Occipital lobe (tissue), 1 donor: ENCODE measurements at regions not wholly inside any gene's neighbourhood (a gene's known extent, or its start where the extent isn't known, plus 50 kb on each side); places are given as distances from the start of the nearest gene placed in this dataset.
"Not testable (repeated sequence)": the region's sequence is repeated elsewhere in the genome, so short reads cannot be mapped to it uniquely, and the experiment has no call there.

Experiments
- DNase-seq: peaks from one replicate; lab custom pipeline; 2025; lab: John Stamatoyannopoulos, UW

DNA sequence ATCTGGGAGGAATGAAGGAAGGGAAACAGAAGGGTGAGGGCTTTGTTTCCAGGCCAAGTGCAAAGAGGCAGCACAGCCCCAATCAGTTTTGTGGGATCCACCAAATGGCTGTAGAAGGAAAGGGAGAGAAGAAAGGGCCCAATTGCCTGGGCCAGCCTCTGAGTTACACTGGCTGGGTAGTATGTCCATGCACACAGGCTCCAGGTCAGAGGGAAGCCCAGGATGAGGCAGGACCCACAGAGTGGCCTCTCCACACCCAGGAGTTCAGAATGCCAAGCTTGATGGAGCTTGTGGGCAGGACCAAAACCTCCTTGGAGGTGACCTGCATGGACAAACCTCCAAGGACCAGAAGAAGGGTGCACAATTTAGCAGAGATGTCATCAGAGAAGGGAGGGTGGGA is 178.2 kb upstream of the TSHZ3 start:
- DNase-seq = no peak

DNA sequence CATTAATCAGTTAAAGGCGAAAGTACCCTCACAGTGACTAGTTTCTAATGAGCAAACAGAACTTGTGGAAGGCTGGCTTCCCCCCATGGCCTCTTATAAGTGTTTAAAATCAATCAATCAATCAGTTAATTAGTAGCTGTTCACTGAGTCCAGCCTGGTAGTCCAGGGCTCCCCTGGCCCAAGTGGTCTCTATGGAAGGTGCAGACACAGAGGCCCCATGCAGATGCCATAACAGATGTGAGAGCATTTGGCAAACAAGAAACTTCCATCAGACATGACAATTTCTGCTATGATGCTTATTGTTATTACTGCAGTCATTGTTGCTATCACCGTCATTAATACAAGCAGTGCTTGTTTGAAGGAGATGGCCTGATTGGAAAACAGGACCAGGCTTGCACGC is 179.0 kb upstream of the TSHZ3 start:
- DNase-seq = no peak

DNA sequence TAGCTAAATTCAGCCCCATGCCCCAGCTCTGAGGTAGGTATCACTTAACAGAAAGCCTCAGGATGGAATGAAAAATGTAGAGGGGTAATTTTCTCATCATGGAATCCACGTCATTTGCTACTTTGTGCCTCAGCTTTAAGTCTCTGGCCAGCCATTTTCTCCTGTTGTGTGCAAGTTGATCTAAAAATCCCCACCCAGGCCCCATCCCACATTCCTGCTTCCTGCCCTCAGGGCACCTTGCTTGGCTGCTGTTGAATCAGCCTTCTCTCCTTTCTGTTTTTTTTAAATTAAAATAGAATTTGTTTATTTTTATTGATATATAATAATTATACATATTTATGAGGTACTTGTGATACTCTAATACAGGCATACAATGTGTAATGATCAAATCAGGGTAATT is 179.9 kb upstream of the TSHZ3 start:
- DNase-seq = no peak

DNA sequence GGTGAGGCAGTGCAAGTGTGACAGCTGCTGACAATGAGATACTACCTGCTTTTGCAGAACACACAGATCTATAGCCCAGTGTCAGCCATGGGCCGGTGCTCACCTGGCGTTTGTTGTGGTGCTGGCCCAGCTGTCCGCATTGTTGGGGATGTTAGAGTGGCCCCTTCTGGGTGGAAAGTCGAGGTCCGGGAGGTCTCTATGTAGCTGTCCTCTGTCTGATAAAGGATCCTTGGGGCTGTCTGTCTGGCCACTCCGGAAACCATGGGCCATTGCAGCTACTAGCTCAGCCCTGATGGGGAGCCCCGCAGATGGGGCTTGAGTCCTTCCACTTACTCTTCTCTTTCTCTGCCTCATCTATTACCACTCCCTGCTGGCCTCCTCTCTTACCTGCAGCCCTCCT is 181.5 kb upstream of the TSHZ3 start:
- DNase-seq = no peak

DNA sequence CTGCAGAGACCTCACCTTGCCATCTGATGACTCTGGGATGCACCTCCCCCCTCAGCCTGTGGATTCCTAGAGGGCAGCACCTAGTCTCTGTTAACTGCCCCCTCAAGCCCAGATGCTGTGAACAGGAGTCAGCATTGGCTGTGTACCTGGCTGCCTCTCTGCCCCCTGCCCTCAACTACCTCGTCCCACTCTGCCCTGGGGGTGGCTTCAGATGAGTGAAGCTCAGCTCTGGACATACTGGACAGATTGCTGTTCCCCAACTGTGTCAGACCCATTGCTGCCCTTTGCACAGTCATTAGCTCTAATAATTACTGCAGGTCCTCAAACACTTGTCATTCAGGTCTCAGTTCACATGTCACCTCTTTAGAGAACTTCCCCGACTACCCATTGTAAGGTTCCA is 182.1 kb upstream of the TSHZ3 start:
- DNase-seq = no peak

DNA sequence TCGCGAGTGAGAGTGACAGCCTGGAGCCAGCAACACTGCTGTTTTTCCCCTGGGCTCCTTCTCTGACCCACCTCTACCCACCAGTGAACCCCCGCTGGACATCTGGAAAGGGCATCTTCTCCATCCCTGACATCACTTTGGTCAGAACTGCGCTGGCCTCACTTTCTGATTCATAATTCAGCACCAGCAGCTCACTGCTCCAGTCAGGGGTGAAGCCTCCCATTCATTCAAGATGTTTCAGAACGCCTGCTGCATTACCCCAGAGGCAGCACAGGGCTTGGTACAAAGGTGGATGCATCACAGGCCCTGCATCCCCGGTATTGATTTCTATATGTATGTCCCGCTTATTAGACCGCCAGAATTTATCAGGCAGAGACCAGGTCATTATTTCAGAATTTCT is 182.8 kb upstream of the TSHZ3 start:
- no peak for DNase-seq

DNA sequence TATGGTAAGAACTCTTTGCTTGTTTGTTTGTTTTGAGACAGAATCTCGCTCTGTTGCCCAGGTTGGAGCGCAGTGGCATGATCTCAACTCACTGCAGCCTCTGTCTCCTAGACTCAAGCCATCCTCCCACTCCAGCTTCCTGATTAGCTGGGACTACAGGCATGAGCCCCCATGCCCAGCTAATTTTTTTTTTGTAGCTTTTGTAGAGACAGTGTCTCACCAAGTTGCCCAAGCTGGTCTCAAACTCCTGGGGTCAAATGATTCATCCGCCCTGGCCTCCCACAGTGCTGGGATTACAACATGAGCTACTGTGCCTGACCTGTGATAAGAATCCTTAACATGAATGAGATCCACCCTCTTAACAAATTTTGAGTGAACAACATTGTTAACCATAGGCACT is 183.9 kb upstream of the TSHZ3 start:
- no peak for DNase-seq

DNA sequence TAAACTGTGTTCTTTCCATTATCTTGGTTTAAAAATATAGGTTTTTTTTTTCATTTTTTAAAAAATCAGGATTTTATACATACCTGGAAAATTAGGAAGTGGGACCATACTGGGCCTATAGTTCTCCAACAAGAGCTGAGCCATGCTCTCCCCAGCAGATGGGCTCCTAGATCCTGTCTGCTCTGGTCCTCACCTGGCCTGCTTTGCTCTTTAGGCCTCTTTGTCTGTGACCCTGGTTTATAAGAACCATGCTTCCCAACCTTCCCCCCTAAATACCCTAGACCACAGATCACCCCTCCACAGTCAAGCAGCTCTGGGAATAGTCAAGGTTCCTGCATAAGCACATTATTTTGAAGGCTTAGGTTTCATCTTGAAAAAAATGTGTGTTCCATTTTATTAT is 185.0 kb upstream of the TSHZ3 start:
- no peak for DNase-seq

DNA sequence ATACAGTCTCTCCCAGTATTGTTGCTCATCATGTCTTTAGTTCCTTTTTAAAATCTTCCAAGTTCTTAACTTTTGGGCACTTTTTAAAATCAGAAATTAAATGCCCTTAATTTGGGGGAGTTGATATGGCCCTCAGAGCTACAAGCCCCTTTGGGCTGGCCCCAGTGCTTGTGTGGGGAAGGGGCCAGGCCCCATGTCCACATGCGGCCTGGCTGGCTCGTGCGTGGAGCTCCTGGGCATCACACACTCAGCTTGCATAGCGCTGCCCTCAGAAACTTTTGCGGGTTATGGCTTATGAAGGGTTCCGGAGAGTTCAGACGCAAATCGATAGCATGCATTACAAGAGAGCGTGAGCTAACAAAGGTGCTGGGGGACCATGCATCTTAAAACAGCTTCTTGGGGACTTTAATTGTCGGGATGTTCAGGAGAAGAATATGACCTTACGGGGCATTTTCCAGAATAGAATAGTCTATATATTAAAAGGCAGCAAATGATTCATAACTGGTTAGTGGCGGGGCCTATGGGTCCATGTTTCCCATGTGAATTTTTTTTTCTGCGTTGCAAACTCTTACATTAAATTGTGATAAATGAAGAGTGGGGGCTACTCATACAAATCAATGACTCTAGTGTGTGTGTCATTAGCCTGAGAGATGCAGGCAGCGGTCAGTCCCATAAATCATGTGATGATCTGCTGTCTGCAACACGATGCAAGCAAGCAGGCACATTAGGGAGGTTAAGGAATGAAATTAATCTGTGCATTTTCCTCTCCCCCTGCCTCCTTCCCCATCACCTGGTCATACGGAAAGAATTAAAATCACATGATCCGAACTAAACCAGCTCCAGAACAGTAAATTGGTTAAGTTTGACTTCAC is 185.8 kb upstream of the TSHZ3 start:
- no peak for DNase-seq

DNA sequence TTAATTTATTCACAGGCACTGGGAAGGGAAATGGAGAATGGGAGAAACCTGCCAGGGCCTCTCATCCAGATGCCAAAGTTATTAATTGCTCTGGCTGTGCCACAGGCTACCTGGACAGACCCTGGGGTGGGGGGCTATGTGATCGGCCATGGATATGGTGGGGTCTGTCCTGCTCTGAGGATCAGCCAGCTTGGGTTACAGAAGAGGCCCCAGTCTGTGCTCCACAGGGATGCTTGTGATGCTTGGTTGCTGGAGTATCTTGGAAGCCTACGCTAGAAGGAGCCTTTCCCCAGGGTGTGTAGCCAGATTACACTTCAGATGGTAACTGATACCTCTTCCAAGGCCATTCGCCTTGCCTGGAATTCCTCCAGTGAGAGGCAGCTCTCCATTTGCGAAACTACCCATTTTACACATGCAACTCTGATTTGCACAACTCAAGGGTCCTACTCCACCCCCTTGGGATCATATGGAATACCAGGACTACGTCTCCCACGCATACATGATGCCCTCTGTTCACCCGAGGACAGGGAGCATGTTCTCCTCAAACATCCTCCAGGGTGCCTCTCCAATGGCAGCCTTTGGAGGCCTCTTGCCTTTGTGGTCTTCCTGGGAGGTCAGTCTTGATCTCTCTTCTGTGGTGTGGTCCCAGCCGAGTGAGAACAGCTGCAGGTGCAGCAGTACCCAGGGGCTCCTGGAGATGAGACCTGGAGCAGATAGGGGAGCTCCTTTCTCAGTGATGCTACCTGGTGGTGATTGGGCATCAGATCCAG is 186.6 kb upstream of the TSHZ3 start:
- no peak for DNase-seq

DNA sequence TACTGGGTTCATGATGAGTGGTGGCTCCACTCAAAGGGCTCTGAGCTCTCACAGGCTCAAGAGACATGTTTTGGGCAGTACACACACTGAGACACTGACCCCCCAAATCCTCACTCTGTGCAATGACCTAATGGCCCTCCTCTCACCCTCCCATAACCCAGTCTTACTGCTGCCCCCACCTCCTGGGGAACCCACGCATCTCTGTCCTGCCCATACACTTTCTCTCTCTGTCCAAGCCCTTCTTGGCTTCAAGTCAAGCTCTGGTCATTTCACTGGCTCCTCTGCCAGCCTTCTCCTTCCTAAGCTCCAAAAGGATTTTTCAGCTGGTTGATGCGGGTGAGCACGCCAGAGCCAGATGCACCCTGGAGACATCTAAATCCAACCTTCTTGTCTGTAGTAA is 187.9 kb upstream of the TSHZ3 start:
- DNase-seq = no peak

DNA sequence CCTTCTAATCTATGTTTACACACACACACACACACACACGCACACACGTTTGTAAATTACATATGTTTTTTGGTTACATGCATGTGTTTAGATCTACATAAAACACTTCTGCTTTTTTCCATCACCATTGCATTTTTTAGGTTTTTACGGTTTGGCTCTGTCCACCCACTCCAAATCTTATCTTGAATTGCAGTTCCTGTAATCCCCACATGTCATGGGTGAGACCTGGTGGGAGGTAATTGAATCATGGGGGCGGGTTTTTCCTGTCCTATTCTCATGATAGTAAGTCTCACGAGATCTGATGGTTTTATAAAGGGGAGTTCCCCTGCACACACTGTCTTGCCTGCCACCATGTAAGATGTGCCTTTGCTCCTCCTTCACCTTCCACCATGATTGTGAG is 188.7 kb upstream of the TSHZ3 start:
- DNase-seq = not testable (repeated sequence)

DNA sequence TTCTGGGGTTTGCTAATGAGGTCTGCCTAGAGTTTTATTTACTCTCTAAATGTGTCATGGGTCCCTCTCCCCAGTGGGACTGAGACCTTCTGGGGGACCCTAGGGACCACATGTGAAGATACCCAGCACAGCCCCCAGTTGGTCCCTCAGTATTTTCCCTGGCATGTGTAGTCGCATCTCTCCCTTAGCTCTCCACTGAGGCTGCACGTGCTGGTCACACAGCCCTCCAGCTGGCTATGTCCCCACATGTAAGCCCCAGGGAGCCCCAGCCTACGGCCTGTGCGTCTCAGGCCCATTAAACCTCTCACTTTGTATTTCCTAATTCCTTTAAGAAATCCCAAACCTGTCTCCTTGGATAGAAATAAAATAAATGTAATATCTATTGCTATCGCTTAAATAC is 189.6 kb upstream of the TSHZ3 start:
- no peak for DNase-seq

DNA sequence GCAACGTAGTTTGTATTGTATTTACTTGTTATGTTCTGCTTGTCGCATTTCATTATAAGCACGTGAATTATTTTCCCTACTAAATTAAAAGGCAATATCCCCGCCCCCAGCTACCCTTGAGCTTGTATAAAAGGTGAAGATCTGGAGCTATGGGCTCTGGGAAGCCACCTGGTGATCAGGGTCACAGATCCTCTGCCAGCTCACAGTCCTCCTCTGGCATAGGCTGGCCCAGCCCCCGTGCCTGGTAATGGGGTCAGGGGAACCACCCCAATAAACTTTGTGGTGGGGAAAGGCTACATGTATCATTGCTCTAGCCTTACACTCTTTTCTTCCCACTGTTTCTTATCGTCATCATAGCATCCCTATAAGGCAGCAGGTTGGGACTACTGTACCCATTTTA is 190.2 kb upstream of the TSHZ3 start:
- DNase-seq = no peak

DNA sequence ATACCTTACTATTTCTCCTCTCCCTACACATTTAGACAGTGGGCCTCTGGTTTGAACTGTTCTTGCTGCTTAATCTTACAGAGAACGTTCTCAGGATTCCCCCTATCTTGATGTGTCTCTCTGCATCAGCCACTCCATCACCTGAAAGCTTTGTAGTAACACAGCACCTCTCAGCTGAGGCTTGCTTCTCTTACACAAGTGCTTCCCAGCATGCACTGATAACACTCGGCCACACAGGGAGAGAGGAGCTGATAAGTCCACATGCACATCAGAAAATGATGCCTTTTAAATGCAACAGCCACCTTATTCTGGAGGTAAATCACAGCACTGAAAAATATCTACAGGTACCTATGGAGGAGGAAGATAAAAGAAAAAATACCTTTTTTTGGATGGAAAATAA is 192.2 kb upstream of the TSHZ3 start:
- DNase-seq = no peak

DNA sequence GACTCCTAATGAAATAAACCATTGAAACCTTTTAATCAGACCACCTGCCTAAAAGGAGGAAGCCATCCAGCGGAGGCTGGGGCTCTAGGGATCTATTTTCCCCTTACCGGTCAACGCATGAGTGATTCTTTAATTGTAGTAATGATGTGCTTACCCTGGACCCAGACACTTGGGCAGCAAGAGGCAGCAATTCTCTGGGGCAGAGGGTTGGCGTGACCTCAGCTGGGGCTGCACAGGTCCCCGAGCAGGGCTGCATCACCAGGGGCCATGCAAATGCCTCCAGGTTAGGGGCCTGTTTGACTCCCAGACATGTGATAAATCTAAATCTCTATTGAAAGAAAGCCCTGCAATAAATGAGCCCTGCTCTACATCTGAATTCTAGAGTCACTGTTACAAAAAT is 194.2 kb upstream of the TSHZ3 start:
- no peak for DNase-seq

DNA sequence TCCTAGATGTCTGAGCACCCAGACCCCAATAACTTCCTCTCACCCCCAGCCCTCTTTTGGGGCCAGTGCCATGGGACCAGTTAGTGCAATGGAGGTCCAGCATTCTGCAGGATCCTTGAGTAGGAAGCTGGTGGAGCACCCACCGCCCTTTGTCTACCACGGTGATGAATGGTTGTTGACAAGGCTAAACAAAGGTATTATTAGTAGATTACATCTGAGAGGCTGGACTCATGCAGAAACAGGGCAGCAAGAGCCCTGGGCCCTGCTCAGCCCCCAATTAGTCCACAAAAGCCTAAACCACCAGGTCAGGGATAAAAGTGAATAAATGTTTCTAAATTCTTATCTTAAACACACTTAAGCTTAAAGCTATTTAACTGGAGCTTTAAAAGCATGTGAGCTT is 196.5 kb upstream of the TSHZ3 start:
- DNase-seq = no peak

DNA sequence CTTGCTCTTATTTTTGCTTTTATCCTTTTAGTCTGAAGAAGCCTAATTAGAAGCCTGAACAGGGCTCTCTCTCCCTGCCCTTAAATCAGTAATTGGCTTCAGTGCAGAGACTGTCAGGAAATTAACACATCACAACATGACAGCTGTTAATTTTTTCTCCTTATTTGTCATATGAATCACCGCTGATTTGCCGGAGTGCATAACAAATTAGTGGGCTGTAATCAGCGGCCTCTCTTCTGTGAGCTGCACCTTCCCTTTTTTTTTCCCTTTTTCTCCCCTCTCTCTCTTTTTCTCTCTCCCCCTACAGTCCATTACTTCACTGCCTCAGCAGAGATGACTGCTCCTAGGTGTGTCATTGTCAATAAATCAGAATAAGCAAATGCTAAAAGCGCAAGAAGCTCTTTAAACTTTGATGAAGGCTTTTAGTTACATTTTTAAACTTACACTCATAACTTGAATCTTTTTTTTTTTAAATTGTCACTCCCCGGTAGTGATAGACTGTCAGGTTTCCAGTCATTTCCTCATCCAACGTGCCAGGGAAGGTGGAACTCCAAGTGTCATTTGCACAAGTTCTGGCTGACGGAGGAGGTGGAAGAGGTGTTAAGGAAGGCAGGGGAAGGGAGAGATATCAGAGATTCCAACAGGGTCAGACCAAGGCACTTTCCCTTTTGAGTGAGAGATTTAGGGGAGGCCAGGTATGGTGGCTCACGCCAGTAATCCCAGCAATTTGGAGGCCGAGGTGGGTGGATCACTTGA is 197.1 kb upstream of the TSHZ3 start:
- no peak for DNase-seq

DNA sequence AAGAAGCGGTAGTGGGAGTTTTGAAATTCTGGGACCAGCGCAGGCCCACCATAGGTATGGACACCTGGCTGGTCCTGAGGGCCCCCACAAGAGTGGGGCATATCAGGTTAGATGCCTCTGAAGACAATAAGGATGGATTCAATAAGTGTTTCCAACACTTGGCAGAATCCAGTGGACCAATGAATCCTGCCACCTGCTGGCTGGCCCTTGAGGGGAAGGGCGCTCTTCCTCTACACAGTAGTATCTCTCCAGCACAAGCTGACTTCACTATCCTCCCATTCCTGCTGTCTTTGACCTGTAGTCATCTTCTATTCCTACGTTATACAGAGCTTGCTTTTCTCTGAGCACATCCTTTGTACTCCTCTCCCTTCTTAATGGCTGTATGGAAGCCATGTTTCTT is 199.7 kb upstream of the TSHZ3 start:
- DNase-seq = no peak

DNA sequence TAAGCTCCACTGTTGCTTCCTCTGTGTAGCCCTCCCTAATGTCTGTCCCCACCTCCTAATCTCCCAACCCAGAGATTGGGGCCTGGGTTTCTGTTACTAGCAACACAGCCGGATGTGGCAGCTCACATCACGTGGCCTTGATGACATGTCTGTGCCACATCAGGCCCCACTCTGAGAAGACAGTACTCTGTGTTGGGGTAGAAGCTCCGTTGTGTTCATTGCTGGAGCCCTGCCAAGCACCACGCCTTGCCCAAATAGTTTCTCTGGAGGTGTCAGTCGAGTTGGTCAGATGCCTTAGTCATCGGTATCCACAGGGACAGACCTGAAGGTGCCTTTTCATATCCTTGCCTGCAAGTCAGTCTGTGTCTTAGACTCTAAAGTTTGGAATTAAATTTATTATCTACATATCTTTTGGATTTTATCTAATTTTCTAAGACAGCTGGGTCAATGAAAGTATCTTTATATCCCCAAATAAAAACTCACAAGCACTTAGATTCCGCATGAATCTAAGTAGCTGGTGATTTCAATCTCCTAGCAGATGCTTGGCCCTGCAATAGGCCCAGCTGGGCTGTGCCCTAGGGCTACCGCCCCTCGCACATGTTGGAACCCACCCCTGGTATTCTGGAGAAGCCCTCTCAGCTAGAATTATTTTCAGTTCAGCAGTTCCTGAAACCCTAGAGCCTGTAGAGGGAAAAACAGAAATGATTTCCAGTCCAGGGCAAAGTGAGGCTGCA is 204.0 kb upstream of the TSHZ3 start:
- DNase-seq = no peak

DNA sequence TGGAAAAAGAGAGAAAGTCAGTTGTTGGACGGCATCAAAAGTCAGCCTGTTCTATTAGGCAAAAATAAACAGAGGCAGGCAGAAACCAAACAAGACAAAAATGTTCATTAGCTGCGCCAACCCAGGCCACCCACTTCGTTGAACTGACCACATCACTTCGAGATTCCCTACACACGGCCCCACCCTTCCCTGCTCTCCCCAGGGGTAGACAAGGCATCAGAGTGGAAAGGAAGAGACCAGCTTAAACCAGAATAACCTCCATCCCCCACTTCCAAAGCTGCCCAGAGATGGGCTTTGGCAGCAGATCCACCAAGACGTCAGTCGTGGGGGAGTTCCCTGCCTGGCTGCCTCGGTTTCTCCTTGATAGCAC is 204.6 kb upstream of the TSHZ3 start:
- no peak for DNase-seq

DNA sequence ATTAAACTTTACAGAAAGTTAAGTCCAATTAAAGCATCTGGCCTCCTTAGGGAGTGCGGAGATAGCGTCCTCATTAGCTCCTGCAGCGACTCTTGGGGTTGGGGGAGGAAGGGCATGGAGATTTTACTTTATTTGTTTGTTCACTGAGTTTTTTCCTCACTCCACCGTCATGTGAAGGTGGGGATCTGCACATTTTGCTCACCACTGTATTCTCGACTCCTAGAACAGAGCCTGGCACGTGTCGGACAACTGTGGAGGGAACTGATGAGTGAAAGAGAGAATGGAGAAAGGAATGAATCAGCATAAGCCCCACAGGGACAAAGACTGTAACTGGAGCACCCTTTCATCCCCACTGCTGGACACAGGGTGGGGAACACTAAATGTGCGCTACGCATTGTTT is 205.1 kb upstream of the TSHZ3 start:
- no peak for DNase-seq
